HG03469 (cell line): ENCODE measurements at regions not wholly inside any gene's neighbourhood (a gene's known extent, or its start where the extent isn't known, plus 50 kb on each side); places are given as distances from the start of the nearest gene placed in this dataset.
"Not testable (repeated sequence)": the region's sequence is repeated elsewhere in the genome, so short reads cannot be mapped to it uniquely, and the experiment has no call there.

Experiments
- ATAC-seq: cut with Tn5 transposase; IDR thresholded peaks from one replicate; pipeline ENCODE4 v1.9.1; 2021; ENCODE audit warnings: mild to moderate bottlenecking, moderate library complexity, moderate number of reproducible peaks; ENCODE audit not compliant: unreplicated experiment

DNA sequence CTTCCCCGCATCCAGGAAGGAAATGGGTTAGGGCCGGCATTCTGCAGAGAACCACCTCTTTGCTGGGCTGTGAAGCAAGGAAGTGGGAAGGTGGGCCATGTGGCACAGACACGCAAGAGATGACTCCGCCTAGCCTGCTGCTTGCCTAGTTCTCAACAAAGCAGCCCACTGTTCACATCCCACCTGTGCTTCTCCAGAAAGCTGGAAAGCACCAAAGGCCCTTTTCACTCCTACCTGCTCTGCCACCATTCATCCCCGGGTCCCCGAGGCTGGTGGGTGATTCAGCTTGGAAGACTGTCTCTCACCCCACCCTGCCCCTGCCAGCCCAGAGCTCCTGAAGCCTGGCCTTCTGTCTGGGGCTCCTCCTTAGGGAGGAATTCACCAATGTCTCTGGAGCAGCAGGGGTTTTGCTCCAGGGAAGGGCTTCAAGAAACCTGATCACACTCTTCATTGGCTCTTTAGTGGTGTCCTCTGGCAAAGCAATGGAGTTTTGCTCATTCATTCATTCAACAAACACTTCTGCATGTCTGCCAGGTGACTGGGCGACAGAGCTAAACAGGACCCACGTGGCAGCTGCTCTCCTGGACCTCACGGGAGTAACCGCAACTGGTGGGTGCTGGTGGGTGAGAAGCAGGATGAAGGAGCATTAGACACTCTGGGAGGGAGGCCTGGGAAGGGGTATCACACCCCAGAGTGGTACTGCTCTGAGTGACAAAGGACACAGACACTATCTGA lies 145.4 kb upstream of the TLE3 start:
- no peak for ATAC-seq

- no peak for ATAC-seq
These were observed 144.0 kb upstream of the TLE3 start for GRCh38 chr15:70241561-70242320.

DNA sequence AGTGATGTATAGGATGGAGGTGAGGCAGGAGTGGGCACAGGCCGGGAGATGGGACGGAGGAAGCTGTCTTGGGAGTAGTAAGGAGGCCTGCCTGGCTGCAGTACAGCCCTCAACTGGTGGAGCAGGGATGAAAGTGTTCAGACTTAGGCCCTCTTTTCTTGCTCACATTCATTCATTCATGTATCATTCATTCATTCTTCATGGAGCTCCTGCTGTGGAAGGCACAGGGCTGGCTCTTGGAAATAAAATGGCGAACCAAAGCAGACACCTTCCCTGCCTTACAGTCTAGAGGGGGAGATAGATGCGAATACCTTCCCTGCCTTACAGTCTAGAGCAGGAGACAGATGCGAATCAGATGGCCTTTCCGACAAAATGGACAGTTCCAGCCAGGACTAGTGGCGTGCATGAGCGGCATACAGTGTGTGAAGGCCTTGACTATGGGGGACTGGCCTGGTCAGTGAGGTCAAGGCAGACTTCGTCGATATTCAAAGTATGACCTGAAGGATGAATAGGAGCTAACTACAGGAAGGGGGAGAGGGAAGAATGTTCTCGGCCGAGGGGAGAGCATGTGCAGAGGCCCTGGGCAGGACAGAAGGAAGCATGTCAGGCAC lies 143.2 kb upstream of the TLE3 start:
- no peak for ATAC-seq

GRCh38 chr15:70240082-70240481 lies 142.4 kb upstream of the TLE3 start:
- no peak for ATAC-seq

DNA sequence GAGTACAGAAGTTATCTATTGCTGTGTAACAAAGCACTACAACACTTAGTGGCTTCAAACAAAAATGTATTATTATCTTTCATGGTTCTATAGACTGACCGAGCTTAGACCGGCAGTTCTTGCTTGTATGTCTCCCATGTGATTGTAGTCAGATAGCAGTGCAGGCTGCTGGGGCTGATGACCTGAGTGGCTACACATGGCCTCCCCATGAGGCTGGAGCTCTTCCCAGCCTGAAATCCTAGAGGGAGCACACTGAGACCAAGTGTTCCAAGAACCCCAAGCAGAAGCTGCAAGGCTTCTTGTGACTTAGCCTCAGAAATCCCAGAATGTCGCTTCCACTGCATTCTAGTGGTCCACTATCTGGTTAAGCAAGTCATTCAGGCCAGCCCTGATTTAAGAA lies 141.2 kb upstream of the TLE3 start:
- no peak for ATAC-seq

- no peak for ATAC-seq
These were observed 139.9 kb upstream of the TLE3 start for GRCh38 chr15:70237626-70238025.

DNA sequence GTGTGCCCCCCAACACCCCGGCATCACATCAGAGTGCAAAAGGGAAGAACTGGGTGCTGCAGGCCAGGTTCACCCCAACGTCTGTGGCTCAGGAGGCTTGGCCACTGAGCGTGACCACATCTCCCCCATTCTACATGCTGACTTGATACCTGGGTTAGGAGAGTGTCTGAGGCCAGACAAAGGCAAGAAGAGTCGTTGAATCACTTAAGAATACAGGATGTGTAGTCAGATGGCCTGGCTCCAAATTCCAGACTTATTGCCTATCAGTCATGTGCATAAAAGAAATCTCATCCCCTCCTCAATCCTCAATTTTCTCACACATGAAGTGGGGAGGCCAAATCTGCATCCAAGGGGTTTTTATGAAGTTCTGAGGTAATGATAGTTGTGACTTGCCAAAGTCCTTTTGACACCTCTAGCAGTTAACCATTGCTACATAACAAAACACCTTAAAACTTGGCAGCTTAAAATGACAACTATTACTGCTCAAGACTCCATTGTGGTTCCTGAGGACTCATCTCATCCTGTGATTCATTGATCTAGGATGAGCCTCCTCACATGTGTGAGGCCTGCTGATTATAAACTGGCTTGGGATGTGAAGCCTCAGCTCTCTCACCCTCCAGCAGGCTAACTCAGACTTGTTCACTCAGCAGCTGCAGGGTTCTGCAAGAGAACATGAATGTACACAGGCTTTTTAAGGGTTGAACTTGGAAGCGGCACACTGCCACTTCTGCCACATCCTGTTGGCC lies 138.8 kb upstream of the TLE3 start:
- no peak for ATAC-seq

GRCh38 chr15:70235347-70235746 lies 137.6 kb upstream of the TLE3 start:
- no peak for ATAC-seq

GRCh38 chr15:70234256-70234905 lies 136.7 kb upstream of the TLE3 start:
- ATAC-seq: no peak

DNA sequence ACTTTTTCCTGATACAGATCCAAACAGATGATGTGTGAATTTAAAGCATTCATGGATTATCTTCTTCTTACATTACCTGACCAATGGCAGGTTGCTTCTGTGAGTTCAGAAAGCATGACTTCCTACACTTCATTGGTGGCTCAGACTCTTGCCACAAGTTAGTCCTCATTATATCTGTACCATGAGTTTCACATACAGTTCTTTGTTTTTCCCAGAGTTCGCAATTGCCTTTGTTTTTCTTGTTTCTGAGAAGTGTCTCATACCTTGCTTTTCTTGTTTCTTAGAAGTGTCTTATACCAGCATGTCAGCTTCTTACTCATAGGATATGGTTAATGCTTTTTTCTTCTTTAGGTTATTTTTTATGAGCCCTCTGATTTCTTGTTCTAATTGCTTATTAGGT lies 133.8 kb upstream of the TLE3 start:
- no peak for ATAC-seq

GRCh38 chr15:70227918-70228317 lies 130.2 kb upstream of the TLE3 start:
- not testable (repeated sequence) for ATAC-seq

- ATAC-seq: no peak
These were observed 129.4 kb upstream of the TLE3 start for GRCh38 chr15:70227147-70227546.

- ATAC-seq: no peak
These were observed 128.7 kb upstream of the TLE3 start for GRCh38 chr15:70226337-70226980.

GRCh38 chr15:70225416-70225815 lies 127.7 kb upstream of the TLE3 start:
- ATAC-seq: no peak

DNA sequence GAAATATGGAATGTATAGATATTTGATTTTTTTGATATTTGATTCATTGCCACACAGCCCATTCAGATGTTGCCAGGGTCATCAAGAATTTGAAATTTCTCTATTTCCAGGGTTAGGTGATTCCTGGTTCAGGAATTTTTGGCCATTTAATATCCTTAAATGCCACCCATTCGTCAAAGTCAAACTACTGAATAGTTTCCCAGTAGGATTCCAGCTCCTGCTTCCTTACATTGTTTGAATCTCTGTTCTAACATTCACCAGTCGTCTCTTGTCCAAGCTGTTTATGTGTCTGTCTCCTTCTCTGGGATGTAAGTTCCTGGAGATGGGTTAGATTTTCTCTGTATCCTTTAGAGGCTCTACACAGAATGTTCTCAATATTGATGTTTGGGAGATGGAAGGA lies 124.9 kb upstream of the TLE3 start:
- no peak for ATAC-seq

DNA sequence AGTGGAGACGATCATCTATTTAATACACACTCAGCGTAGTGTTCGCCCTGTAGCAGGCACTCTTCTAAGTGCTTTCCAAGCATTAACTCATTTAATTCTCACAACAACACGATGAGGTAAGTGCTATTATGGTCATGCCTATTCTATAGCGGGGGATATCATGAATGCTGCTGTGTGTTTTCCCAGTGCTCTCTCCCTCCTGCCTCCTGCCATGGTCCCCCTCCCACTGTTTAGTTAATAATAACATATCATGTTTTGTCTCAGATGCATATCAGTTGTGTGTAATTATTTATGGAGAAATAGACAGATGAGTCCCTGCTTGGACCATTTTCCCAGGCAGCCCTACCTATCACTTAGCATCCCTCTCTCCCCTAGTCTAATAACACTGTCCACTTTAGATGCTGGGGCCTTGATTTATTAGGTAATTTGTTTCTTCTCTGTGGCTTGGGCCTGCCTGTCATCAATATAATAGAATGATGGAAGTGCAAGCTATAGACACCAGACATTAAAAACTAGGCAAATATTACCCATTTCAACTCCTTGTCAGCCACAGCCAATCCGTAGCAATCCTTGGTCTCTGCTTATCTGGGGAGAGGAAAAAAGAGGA lies 122.9 kb upstream of the TLE3 start:
- no peak for ATAC-seq

- no peak for ATAC-seq
These were observed 122.2 kb upstream of the TLE3 start for GRCh38 chr15:70219966-70220365.

DNA sequence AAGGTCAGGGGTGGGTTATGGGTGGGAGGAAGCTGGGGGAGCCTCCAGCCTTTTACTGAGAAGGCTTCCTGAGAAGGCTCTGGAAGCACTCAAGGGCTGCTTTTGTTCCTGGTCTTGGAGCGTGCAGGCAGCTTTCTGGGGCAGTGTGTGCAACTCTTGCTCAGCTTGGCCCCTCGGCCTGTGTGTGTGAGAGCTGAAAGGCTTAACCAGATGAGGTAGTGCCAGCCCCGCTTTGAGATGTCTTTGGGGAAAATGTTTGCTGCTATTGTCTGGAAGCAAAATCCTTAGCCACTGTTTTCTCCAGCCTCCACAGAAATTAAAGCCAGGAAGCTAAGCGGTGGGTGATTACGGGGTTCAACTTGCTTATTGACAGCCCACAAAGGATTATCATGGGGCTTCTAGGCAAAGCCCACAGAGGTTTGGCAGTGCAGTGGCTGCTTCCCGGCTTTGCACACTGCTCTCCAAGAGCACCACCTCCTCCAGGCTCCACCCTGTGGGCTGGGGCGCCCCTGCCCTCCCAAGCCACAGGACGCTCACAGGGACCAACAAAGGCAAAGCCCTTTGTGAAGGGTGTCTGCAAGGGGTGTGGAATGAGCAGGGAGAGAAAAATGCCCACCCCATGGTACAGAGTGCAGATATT lies 121.7 kb upstream of the TLE3 start:
- no peak for ATAC-seq
